ENCODE measurements at regions not wholly inside any gene's neighbourhood (a gene's known extent, or its start where the extent isn't known, plus 50 kb on each side); places are given as distances from the start of the nearest gene placed in this dataset.

GRCh38 chr15:98433856-98434255 is 214.5 kb upstream of the IGF1R start:
- Mint-ChIP-seq H3K27ac (ENCODE audit: unreplicated experiment) (no peak overlapping the region), H3K9me3 (ENCODE audit: low read depth, unreplicated experiment) (peaks cover 3% of the 10 kb centered on the region), H3K36me3 (ENCODE audit: insufficient read depth, unreplicated experiment) (no peaks in the 10 kb centered on the region), H3K4me3 (ENCODE audit: low read depth, unreplicated experiment) (no peak overlapping the region), H3K27me3 (ENCODE audit: unreplicated experiment) (no peaks in the 10 kb centered on the region), H3K4me1 (ENCODE audit: low read depth, unreplicated experiment) (no peaks in the 10 kb centered on the region)
- intact Hi-C loops (cut with micrococcal nuclease; ENCODE audit: unreplicated experiment), result no loop called here
- TF ChIP-seq, protein P1, sequence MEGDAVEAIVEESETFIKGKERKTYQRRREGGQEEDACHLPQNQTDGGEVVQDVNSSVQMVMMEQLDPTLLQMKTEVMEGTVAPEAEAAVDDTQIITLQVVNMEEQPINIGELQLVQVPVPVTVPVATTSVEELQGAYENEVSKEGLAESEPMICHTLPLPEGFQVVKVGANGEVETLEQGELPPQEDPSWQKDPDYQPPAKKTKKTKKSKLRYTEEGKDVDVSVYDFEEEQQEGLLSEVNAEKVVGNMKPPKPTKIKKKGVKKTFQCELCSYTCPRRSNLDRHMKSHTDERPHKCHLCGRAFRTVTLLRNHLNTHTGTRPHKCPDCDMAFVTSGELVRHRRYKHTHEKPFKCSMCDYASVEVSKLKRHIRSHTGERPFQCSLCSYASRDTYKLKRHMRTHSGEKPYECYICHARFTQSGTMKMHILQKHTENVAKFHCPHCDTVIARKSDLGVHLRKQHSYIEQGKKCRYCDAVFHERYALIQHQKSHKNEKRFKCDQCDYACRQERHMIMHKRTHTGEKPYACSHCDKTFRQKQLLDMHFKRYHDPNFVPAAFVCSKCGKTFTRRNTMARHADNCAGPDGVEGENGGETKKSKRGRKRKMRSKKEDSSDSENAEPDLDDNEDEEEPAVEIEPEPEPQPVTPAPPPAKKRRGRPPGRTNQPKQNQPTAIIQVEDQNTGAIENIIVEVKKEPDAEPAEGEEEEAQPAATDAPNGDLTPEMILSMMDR (IDR thresholded peaks at IDR 0.05; ENCODE audit: unreplicated experiment), result no peak
- CTCF ChIA-PET, result interaction anchor here (0.6 kb wide), 1 partner anchor 356 kb away, joined by 3 read pairs; no protein-coding TSS in a partner anchor
- no peak for DNase-seq
- no TSS peak for BruUV-seq (replicated peaks)

- intact Hi-C loops (cut with micrococcal nuclease; ENCODE audit: unreplicated experiment), result no loop called here
- H3K36me3 Mint-ChIP-seq (ENCODE audit: insufficient read depth, unreplicated experiment), result no peaks in the 10 kb centered on the region
- no TSS peak for BruUV-seq (replicated peaks)
- TF ChIP-seq, protein P1 (IDR thresholded peaks at IDR 0.05; ENCODE audit: unreplicated experiment), result no peak
- peaks cover 8% of the 10 kb centered on the region for H3K4me1 Mint-ChIP-seq (ENCODE audit: low read depth, unreplicated experiment)
- CTCF ChIA-PET, result no interaction called here
- no peaks in the 10 kb centered on the region for H3K27me3 Mint-ChIP-seq (ENCODE audit: unreplicated experiment)
- DNase-seq, result no peak
- no peak overlapping the region for H3K27ac Mint-ChIP-seq (ENCODE audit: unreplicated experiment)
- H3K9me3 Mint-ChIP-seq (ENCODE audit: low read depth, unreplicated experiment), result no peaks in the 10 kb centered on the region
- H3K4me3 Mint-ChIP-seq (ENCODE audit: low read depth, unreplicated experiment), result no peak overlapping the region
Observed at GRCh38 chr15:98437752-98438151, 210.6 kb upstream of the IGF1R start.

- CTCF ChIA-PET, result no interaction called here
- Mint-ChIP-seq H3K36me3 (ENCODE audit: insufficient read depth, unreplicated experiment) (no peaks in the 10 kb centered on the region), H3K27ac (ENCODE audit: unreplicated experiment) (no peak overlapping the region), H3K4me3 (ENCODE audit: low read depth, unreplicated experiment) (no peak overlapping the region), H3K9me3 (ENCODE audit: low read depth, unreplicated experiment) (no peaks in the 10 kb centered on the region), H3K4me1 (ENCODE audit: low read depth, unreplicated experiment) (peaks cover 13% of the 10 kb centered on the region), H3K27me3 (ENCODE audit: unreplicated experiment) (peaks cover 1% of the 10 kb centered on the region)
- no TSS peak for BruUV-seq (replicated peaks)
- TF ChIP-seq, protein P1 (IDR thresholded peaks at IDR 0.05; ENCODE audit: unreplicated experiment), result no peak
- intact Hi-C loops (cut with micrococcal nuclease; ENCODE audit: unreplicated experiment), result no loop called here
- no peak for DNase-seq
Observed at GRCh38 chr15:98438326-98438725, 210.0 kb upstream of the IGF1R start.

DNA sequence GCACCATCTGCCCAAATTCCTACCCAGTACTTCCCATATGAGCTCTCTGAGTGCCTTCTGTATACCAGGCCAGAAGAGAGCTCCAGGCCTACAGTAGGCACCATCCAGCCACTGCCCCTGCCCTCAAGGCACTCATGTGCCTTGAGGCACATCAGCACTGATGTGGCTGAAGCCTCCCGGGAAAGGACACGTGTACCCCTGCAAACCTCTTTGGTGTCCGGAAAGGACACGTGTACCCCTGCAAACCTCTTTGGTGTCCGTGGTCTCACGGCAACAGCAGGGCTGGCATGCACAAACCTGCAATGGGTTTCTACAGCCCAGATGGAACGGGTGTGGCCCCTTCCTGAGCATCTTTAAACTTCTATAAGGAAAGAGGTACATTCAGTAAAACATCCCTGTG is 209.4 kb upstream of the IGF1R start:
- no TSS peak for BruUV-seq (replicated peaks)

More for the DNA sequence above, 209.4 kb upstream of the IGF1R start:
- Mint-ChIP-seq H3K4me3 (ENCODE audit: low read depth, unreplicated experiment) (no peak overlapping the region), H3K4me1 (ENCODE audit: low read depth, unreplicated experiment) (peaks cover 14% of the 10 kb centered on the region), H3K36me3 (ENCODE audit: insufficient read depth, unreplicated experiment) (no peaks in the 10 kb centered on the region), H3K27me3 (ENCODE audit: unreplicated experiment) (peaks cover 7% of the 10 kb centered on the region), H3K27ac (ENCODE audit: unreplicated experiment) (no peak overlapping the region), H3K9me3 (ENCODE audit: low read depth, unreplicated experiment) (no peaks in the 10 kb centered on the region)
- CTCF ChIA-PET, result interaction anchor here (1.5 kb wide), 1 partner anchor 11 kb away, joined by 6 read pairs; no protein-coding TSS in a partner anchor
- TF ChIP-seq, protein P1 (IDR thresholded peaks at IDR 0.05; ENCODE audit: unreplicated experiment), result no peak
- no peak for DNase-seq
- intact Hi-C loops (cut with micrococcal nuclease; ENCODE audit: unreplicated experiment), result no loop called here
